Bronchial epithelial cell (primary cell): ENCODE measurements at regions not wholly inside any gene's neighbourhood (a gene's known extent, or its start where the extent isn't known, plus 50 kb on each side); places are given as distances from the start of the nearest gene placed in this dataset.
"Not testable (repeated sequence)": the region's sequence is repeated elsewhere in the genome, so short reads cannot be mapped to it uniquely, and the experiment has no call there.

ENCODE experiments used
- DNase-seq: peaks from one replicate; pipeline ENCODE4 v3.0.0-alpha.2; 2010; ENCODE audit warnings: low read depth
- FAIRE-seq: peaks from 2 replicates; lab custom pipeline; 2011; peaks lifted over from hg19 to GRCh38; lab: Jason Lieb, UNC
- H3K27me3 ChIP-seq: 2 replicates; pipeline ENCODE4 v1.5.1; 2011; ENCODE audit warnings: low read length; ENCODE audit not compliant: control insufficient read depth, insufficient read depth
- H3K36me3 ChIP-seq: 2 replicates; pipeline ENCODE4 v1.5.1; 2011; ENCODE audit warnings: low read length; ENCODE audit not compliant: control insufficient read depth, insufficient read depth
- H3K4me3 ChIP-seq: 2 replicates; pipeline ENCODE4 v1.5.1; 2011; ENCODE audit warnings: mild to moderate bottlenecking, low read depth, low read length, control low read depth
- CTCF ChIP-seq: IDR thresholded peaks from 2 replicates; pipeline ENCODE4 v1.5.1; 2011; ENCODE audit warnings: mild to moderate bottlenecking, moderate library complexity, low read length, control low read depth, inconsistent platforms; ENCODE audit not compliant: insufficient read depth, severe bottlenecking

- no peak for TF ChIP-seq CTCF
- Histone ChIP-seq H3K4me3 (no peak overlapping the region), H3K27me3 (no peaks in the 10 kb centered on the region), H3K36me3 (no peaks in the 10 kb centered on the region)
- FAIRE-seq (no peak), DNase-seq (peak; percentile 35)
These were observed 77.1 kb upstream of the UBE2E1 start for GRCh38 chr3:23728601-23729117.

GRCh38 chr3:23729362-23729761 lies 76.4 kb upstream of the UBE2E1 start:
- H3K27me3 ChIP-seq, FAIRE-seq, H3K4me3 ChIP-seq, H3K36me3 ChIP-seq, DNase-seq: not testable (repeated sequence)

- no peak for TF ChIP-seq CTCF
These were observed 71.3 kb upstream of the UBE2E1 start for GRCh38 chr3:23734481-23734880.

GRCh38 chr3:23735062-23735461 lies 70.7 kb upstream of the UBE2E1 start:
- Histone ChIP-seq H3K4me3 (no peak overlapping the region), H3K27me3 (no peaks in the 10 kb centered on the region), H3K36me3 (no peaks in the 10 kb centered on the region)
- no peak for TF ChIP-seq CTCF
- FAIRE-seq, result no peak
- DNase-seq, result no peak

More at GRCh38 chr3:23734481-23734880, 71.3 kb upstream of the UBE2E1 start:
- no peak for FAIRE-seq
- Histone ChIP-seq H3K36me3 (no peaks in the 10 kb centered on the region), H3K4me3 (no peak overlapping the region), H3K27me3 (no peaks in the 10 kb centered on the region)
- DNase-seq, result peak; percentile 53

- Histone ChIP-seq H3K27me3 (no peaks in the 10 kb centered on the region), H3K36me3 (no peaks in the 10 kb centered on the region), H3K4me3 (no peak overlapping the region)
- DNase-seq, result no peak
- TF ChIP-seq CTCF, result no peak
- no peak for FAIRE-seq
These were observed 70.0 kb upstream of the UBE2E1 start for GRCh38 chr3:23735535-23736326.

GRCh38 chr3:23738944-23739343 lies 66.8 kb upstream of the UBE2E1 start:
- Histone ChIP-seq H3K4me3 (no peak overlapping the region), H3K36me3 (no peaks in the 10 kb centered on the region), H3K27me3 (no peaks in the 10 kb centered on the region)
- DNase-seq, result peak; percentile 80
- no peak for TF ChIP-seq CTCF
- FAIRE-seq, result no peak
